ENCODE measurements at regions not wholly inside any gene's neighbourhood (a gene's known extent, or its start where the extent isn't known, plus 50 kb on each side); places are given as distances from the start of the nearest gene placed in this dataset.

GRCh38 chr4:182124359-182124758 is 118.8 kb upstream of the TENM3 start:
- no peak for DNase-seq

GRCh38 chr4:182126096-182126495 is 117.1 kb upstream of the TENM3 start:
- DNase-seq, result no peak

- DNase-seq, result no peak
These were observed 116.6 kb upstream of the TENM3 start for GRCh38 chr4:182126603-182127002.

- DNase-seq, result no peak
These were observed 110.2 kb upstream of the TENM3 start for GRCh38 chr4:182133033-182133432.

GRCh38 chr4:182134261-182134660 is 108.9 kb upstream of the TENM3 start:
- no peak for DNase-seq

GRCh38 chr4:182136201-182136600 is 107.0 kb upstream of the TENM3 start:
- no peak for DNase-seq

GRCh38 chr4:182137343-182137742 is 105.9 kb upstream of the TENM3 start:
- no peak for DNase-seq

GRCh38 chr4:182139491-182139890 is 103.7 kb upstream of the TENM3 start:
- DNase-seq, result no peak

- DNase-seq, result no peak
These were observed 102.7 kb upstream of the TENM3 start for GRCh38 chr4:182140547-182140946.

GRCh38 chr4:182141061-182141460 is 102.1 kb upstream of the TENM3 start:
- no peak for DNase-seq

- no peak for DNase-seq
These were observed 100.8 kb upstream of the TENM3 start for GRCh38 chr4:182142176-182143085.

- no peak for DNase-seq
These were observed 99.9 kb upstream of the TENM3 start for GRCh38 chr4:182143086-182143821.

- no peak for DNase-seq
These were observed 99.2 kb upstream of the TENM3 start for GRCh38 chr4:182143822-182144625.

- DNase-seq, result no peak
These were observed 98.4 kb upstream of the TENM3 start for GRCh38 chr4:182144626-182145333.

GRCh38 chr4:182145334-182145905 is 97.8 kb upstream of the TENM3 start:
- no peak for DNase-seq

- no peak for DNase-seq
These were observed 95.8 kb upstream of the TENM3 start for GRCh38 chr4:182147391-182147790.

GRCh38 chr4:182150645-182151044 is 92.6 kb upstream of the TENM3 start:
- DNase-seq, result no peak

- DNase-seq, result no peak
These were observed 87.4 kb upstream of the TENM3 start for GRCh38 chr4:182155806-182156205.

- no peak for DNase-seq
These were observed 80.0 kb upstream of the TENM3 start for GRCh38 chr4:182163180-182163579.

- no peak for DNase-seq
These were observed 73.6 kb upstream of the TENM3 start for GRCh38 chr4:182169572-182169971.

GRCh38 chr4:182169987-182170386 is 73.2 kb upstream of the TENM3 start:
- no peak for DNase-seq

- DNase-seq, result no peak
These were observed 72.7 kb upstream of the TENM3 start for GRCh38 chr4:182170417-182170935.

All from NCI-H1436 treated with DMSO at 0.1 percent for 48 hours (cell line).